OCI-LY7 (cell line): ENCODE measurements at regions not wholly inside any gene's neighbourhood (a gene's known extent, or its start where the extent isn't known, plus 50 kb on each side); places are given as distances from the start of the nearest gene placed in this dataset.
"Not testable (repeated sequence)": the region's sequence is repeated elsewhere in the genome, so short reads cannot be mapped to it uniquely, and the experiment has no call there.

Experiments used
- CTCF ChIP-seq: fragments of 200-600 bp; sonication (generic); conservative IDR thresholded peaks from 2 replicates; pipeline ENCODE4 v1.5.1; 2014; ENCODE audit warnings: mild to moderate bottlenecking, antibody characterized with exemption, low read length, moderate library complexity, mixed read lengths
- EZH2phosphoT487 ChIP-seq: fragments of 200-600 bp; sonication (generic); IDR thresholded peaks from 2 replicates; pipeline ENCODE4 v1.6.1; 2018; ENCODE audit warnings: low read depth, borderline replicate concordance, mild to moderate bottlenecking, mixed run types, antibody characterized with exemption, low read length, moderate library complexity, mixed read lengths

GRCh38 chr10:15939543-15939942, 79.2 kb upstream of the MINDY3 start:
- TF ChIP-seq CTCF, EZH2phosphoT487: not testable (repeated sequence)
